ENCODE measurements at regions not wholly inside any gene's neighbourhood (a gene's known extent, or its start where the extent isn't known, plus 50 kb on each side); places are given as distances from the start of the nearest gene placed in this dataset.

DNA sequence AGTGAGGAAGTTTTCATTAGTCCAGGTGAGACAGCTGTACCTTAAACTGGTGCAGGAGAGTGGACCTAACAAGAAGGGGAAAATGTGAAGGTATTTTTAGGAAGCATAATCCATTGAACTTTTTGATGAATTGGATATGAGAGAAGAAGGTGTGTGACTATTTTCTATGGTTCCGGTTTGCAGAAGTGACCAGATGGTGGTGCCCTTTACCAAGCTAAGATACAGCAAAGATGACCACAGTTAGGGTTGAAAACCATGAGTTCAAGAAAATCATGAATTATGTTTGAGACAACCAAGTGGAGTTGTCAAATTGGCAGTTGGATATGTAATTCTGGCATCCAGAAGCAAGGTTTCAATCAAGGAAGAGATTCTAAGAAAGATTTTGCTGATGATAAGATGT is 61.9 kb upstream of the NRSN1 start:
- DNase-seq (ENCODE audit: extremely low read depth in 1 of 11, low read depth in 9 of 11, low spot score in 4 of 11), result peak in 5 of 11 donors; percentile 6 to 24 (median 9)

DNA sequence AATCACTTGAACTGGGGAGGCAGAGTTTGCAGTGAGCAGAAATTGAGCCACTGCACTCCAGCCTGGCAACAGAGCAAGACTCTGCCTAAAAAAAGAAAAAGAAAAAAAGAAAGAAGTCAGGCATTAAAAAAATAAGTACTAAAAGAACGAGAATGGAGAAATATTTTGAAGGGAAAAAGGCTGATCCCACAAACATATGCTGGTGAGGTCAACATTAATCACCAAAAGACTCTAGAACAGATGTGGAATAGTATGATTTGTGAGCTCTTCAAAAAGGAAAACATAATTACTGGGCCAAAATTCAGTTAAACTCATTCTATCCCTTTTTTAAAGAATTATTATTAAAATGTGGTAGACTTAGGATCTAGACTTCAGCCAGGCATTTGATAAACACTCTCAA is 61.2 kb upstream of the NRSN1 start:
- no peak for DNase-seq (ENCODE audit: extremely low read depth in 1 of 11, low read depth in 9 of 11, low spot score in 4 of 11)

DNA sequence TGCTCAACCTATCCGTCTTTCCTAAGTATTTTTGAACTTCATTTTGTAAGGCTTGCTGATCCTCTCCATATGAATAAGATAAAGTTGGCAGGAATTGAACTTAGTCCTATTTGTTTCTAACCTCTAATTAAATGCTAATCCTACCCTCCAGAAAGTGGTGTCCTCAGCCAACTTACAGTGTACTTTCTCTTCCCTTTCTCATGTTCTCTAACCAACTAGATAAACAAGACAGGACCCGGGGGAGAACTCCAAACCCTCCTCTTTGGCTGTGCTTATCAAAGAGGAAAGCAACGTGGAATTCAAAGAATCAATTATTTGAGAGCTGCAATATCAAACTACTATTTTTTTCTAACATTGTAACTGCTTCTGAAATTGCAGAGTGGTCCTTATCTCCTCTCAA is 56.5 kb upstream of the NRSN1 start:
- no peak for DNase-seq (ENCODE audit: extremely low read depth in 1 of 11, low read depth in 9 of 11, low spot score in 4 of 11)

DNA sequence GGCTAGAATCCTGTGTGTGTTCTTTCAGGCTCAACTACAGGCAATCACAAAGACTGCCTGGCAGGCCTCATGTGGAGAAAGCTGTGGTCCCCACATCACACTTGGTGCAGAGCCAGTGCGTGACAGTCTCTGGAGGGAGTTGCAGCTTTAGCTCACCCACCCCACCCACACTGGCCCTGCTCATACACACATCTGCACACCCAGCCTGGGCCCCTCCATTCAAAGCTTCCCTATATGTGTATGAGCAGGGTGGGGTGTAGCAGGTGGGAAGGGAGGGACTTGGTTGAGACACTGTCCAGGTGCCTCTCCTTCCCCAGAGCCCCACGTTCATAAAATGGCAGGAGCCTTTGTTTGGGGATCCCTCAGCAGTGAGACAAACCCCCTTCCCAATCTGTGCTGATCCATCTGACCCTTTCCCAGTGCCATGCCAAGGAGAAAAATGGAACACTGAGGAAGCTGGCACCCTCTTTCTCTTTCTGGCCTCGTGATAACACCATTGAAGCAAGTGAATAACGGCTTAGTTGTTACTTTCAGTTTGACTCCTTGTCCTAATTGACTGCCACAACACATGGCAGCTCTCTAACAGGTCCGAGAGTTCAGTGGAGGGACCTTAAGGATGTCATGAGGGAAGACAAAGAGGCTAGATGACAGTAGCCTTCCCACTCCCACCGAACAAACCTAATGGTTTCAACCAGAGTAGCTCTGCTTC is 53.8 kb upstream of the NRSN1 start:
- DNase-seq (ENCODE audit: extremely low read depth in 1 of 11, low read depth in 9 of 11, low spot score in 4 of 11), result no peak

DNA sequence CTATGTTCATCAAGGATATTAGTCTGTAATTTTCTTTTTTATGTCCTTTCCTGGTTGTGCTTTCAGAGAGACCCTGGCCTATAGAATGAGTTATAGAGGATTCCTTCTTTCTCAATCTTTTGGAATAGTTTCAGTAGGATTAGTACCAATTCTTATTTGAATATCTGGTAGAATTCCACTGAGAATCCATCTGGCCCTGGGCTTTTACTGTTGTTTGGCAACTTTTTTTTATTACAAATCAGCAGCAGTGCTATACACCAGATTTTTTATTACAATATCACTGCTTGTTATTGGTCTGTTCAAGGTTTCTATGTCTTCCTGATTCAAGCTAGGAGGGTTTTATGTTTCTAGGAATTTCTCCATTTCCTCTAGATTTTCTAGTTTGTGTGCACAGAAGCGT is 50.0 kb upstream of the NRSN1 start:
- no peak for DNase-seq (ENCODE audit: extremely low read depth in 1 of 11, low read depth in 9 of 11, low spot score in 4 of 11)
